ENCODE measurements at regions not wholly inside any gene's neighbourhood (a gene's known extent, or its start where the extent isn't known, plus 50 kb on each side); places are given as distances from the start of the nearest gene placed in this dataset.

DNA sequence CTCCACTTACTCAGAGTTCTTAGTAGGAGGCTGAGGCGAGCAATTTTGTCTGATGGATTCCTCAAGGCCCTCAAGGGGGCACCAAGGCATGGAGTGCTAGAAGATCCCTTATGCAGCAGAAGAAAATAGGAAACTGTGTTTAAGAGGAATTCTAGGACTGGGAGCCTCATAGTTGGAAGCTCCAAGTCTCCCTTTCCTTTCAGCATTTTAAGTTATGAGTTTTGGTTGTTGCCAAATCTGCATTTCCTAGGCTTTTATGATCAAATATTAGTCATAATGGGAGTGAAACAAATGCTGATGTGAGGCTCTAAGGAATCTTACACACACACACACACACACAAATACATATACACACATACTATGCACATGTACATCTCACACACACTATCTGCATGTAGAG lies 714.0 kb downstream of the UTRN start:
- no peak overlapping the region for H3K27ac Mint-ChIP-seq
- H3K4me3 Mint-ChIP-seq: no peak overlapping the region
- no peaks in the 10 kb centered on the region for H3K9me3 Mint-ChIP-seq
- peaks cover 14% of the 10 kb centered on the region for H3K27me3 Mint-ChIP-seq
- no peak for ATAC-seq
- no peaks in the 10 kb centered on the region for H3K4me1 Mint-ChIP-seq (ENCODE audit: low read depth)
- H3K36me3 Mint-ChIP-seq (ENCODE audit: low read depth): no peaks in the 10 kb centered on the region
- POLR2A ChIA-PET: no interaction called here
- CTCF ChIA-PET: no interaction called here
- TF ChIP-seq, protein P1, sequence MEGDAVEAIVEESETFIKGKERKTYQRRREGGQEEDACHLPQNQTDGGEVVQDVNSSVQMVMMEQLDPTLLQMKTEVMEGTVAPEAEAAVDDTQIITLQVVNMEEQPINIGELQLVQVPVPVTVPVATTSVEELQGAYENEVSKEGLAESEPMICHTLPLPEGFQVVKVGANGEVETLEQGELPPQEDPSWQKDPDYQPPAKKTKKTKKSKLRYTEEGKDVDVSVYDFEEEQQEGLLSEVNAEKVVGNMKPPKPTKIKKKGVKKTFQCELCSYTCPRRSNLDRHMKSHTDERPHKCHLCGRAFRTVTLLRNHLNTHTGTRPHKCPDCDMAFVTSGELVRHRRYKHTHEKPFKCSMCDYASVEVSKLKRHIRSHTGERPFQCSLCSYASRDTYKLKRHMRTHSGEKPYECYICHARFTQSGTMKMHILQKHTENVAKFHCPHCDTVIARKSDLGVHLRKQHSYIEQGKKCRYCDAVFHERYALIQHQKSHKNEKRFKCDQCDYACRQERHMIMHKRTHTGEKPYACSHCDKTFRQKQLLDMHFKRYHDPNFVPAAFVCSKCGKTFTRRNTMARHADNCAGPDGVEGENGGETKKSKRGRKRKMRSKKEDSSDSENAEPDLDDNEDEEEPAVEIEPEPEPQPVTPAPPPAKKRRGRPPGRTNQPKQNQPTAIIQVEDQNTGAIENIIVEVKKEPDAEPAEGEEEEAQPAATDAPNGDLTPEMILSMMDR (IDR thresholded peaks at IDR 0.05): no peak
- intact Hi-C loops (cut with micrococcal nuclease): no loop called here
- no peak for DNase-seq

DNA sequence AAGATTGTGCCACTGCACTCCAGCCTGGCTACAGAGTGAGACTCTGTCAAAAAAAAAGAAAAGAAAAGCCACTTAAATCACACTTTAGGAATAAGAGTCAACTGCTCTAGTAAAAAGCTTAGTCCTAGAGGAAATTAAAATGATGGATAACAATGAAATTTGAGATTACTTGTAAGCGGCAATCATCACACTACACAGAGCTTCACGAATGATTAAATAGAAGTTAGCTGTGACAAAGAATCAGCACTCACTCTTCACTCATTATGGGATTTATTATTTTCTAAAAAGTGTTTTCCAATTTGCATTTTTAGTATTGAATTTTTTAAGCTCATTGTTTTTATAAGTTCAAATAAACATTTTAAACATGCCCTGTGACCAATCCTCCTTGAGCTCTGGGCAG lies 718.0 kb downstream of the UTRN start:
- CTCF ChIA-PET: interaction anchor here (0.9 kb wide), 1 partner anchor 27 kb away, joined by 3 read pairs; no protein-coding TSS in a partner anchor
- Mint-ChIP-seq H3K36me3 (ENCODE audit: low read depth) (no peaks in the 10 kb centered on the region), H3K27me3 (peaks cover 17% of the 10 kb centered on the region), H3K4me3 (no peak overlapping the region), H3K27ac (no peak overlapping the region), H3K9me3 (no peaks in the 10 kb centered on the region), H3K4me1 (ENCODE audit: low read depth) (no peaks in the 10 kb centered on the region)
- TF ChIP-seq, protein P1 (IDR thresholded peaks at IDR 0.05): no peak
- POLR2A ChIA-PET: no interaction called here
- ATAC-seq (no peak), DNase-seq (no peak)
- intact Hi-C loops (cut with micrococcal nuclease): no loop called here

DNA sequence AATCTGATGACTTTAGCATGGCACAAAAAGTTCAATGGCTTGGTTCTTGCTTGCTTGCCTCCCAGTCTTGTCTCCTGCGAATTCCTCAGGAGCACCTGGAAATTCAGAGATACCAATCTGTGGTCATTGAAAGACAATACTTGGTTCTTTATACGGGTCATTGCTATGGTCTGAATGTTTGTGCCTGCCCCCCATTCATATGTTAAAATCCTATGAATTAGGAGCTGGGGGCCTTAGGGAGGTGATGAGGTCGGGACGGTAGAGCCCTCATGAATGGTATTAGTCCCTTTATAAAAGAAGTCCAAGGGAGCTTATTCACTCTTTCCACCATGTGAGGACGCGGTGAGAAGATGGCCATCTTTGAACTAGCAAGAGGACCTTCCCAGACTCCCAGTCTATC lies 721.8 kb downstream of the UTRN start:
- POLR2A ChIA-PET: no interaction called here
- peaks cover 19% of the 10 kb centered on the region for H3K27me3 Mint-ChIP-seq
- no peaks in the 10 kb centered on the region for H3K9me3 Mint-ChIP-seq
- no peak for DNase-seq
- CTCF ChIA-PET: no interaction called here
- no peak for ATAC-seq
- TF ChIP-seq, protein P1 (IDR thresholded peaks at IDR 0.05): no peak
- H3K4me1 Mint-ChIP-seq (ENCODE audit: low read depth): no peaks in the 10 kb centered on the region
- intact Hi-C loops (cut with micrococcal nuclease): no loop called here
- no peak overlapping the region for H3K4me3 Mint-ChIP-seq
- no peaks in the 10 kb centered on the region for H3K36me3 Mint-ChIP-seq (ENCODE audit: low read depth)
- no peak overlapping the region for H3K27ac Mint-ChIP-seq

DNA sequence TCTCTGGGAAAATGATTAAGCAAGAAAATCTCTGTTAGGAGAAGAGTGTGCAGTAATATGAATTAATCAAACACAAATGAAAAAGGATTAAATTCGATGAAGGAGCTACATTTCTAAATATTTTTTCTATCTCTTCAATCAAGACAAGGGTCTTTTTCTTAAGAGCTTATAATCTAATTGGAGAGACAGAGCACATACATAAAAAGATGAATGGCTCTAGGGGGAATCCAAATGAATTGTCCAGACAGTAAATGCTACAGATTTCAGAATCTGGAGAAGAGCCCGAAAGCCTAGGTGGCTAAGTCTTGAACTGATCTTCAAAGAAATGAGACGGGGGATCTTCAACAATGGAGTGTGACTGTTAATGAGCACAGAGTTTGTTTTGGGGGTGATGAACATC lies 723.6 kb downstream of the UTRN start:
- ChIA-PET CTCF (no interaction called here), POLR2A (no interaction called here)
- TF ChIP-seq, protein P1 (IDR thresholded peaks at IDR 0.05): no peak
- H3K36me3 Mint-ChIP-seq (ENCODE audit: low read depth): no peaks in the 10 kb centered on the region
- no peak overlapping the region for H3K4me3 Mint-ChIP-seq
- ATAC-seq (no peak), DNase-seq (no peak)
- H3K27ac Mint-ChIP-seq: no peak overlapping the region
- H3K9me3 Mint-ChIP-seq: no peaks in the 10 kb centered on the region
- H3K27me3 Mint-ChIP-seq: peaks cover 24% of the 10 kb centered on the region
- no peaks in the 10 kb centered on the region for H3K4me1 Mint-ChIP-seq (ENCODE audit: low read depth)
- intact Hi-C loops (cut with micrococcal nuclease): no loop called here

DNA sequence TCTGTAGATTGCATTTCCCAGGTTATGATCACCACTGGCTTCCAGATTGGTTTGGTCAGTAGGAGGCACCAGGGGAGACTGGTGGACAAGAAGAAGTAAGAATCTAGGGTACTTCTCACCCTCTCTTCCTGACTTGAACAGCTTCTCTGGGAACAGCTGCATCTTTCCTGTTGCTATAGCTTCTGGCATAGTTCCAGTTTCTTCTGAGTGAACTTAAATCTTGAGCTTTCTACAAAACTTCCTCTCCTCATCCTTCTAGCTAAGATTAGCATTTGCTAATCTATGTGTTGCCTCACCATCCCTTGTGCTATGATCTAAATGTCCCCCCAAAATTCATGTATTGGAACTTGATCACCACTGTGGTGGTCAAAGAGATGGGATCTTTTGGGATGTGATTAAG lies 724.6 kb downstream of the UTRN start:
- Mint-ChIP-seq H3K4me3 (no peak overlapping the region), H3K4me1 (ENCODE audit: low read depth) (no peaks in the 10 kb centered on the region), H3K36me3 (ENCODE audit: low read depth) (no peaks in the 10 kb centered on the region), H3K9me3 (no peaks in the 10 kb centered on the region), H3K27me3 (peaks cover 23% of the 10 kb centered on the region), H3K27ac (no peak overlapping the region)
- TF ChIP-seq, protein P1 (IDR thresholded peaks at IDR 0.05): no peak
- ATAC-seq: no peak
- no peak for DNase-seq
- POLR2A ChIA-PET: no interaction called here
- CTCF ChIA-PET: no interaction called here
- intact Hi-C loops (cut with micrococcal nuclease): no loop called here
